Loucy (cell line): ENCODE measurements at regions not wholly inside any gene's neighbourhood (a gene's known extent, or its start where the extent isn't known, plus 50 kb on each side); places are given as distances from the start of the nearest gene placed in this dataset.

Experiments
- H2AFZ ChIP-seq: fragments of 200-600 bp; sonication (generic); 2 replicates; pipeline ENCODE4 v1.6.0; 2016; ENCODE audit warnings: antibody characterized with exemption, mild to moderate bottlenecking, low read length, moderate library complexity
- H3F3A ChIP-seq: fragments of 200-600 bp; 2 replicates; pipeline ENCODE4 v1.6.0; 2016; ENCODE audit warnings: antibody characterized with exemption, low read depth, mild to moderate bottlenecking
- H3K27me3 ChIP-seq: fragments of 200-600 bp; sonication (generic); 2 replicates; pipeline ENCODE4 v1.6.1; 2014; ENCODE audit warnings: low read length, mild to moderate bottlenecking; ENCODE audit not compliant: insufficient read depth, poor library complexity, severe bottlenecking
- H3K36me3 ChIP-seq: fragments of 200-600 bp; sonication (generic); 2 replicates; pipeline ENCODE4 v1.6.1; 2016; ENCODE audit warnings: low read length; ENCODE audit not compliant: insufficient read depth
- H3K4me1 ChIP-seq: fragments of 200-600 bp; sonication (generic); 2 replicates; pipeline ENCODE4 v1.5.1; 2014; ENCODE audit warnings: low read length, mild to moderate bottlenecking; ENCODE audit not compliant: insufficient read depth, poor library complexity, severe bottlenecking
- H3K4me2 ChIP-seq: fragments of 200-600 bp; sonication (generic); 2 replicates; pipeline ENCODE4 v1.6.0; 2014; ENCODE audit warnings: antibody characterized with exemption, low read length, low read depth, mild to moderate bottlenecking; ENCODE audit not compliant: poor library complexity, severe bottlenecking
- H3K4me3 ChIP-seq: fragments of 200-600 bp; sonication (generic); 2 replicates; pipeline ENCODE4 v1.5.1; 2014; ENCODE audit warnings: low read length, mild to moderate bottlenecking, mixed read lengths; ENCODE audit not compliant: poor library complexity, severe bottlenecking
- H3K79me2 ChIP-seq: fragments of 200-600 bp; sonication (generic); 2 replicates; pipeline ENCODE4 v1.6.1; 2014; ENCODE audit warnings: low read length; ENCODE audit not compliant: insufficient read depth
- H3K9ac ChIP-seq: fragments of 200-600 bp; sonication (generic); 2 replicates; pipeline ENCODE4 v1.6.0; 2014; ENCODE audit warnings: mild to moderate bottlenecking, low read depth, low read length, moderate library complexity; ENCODE audit not compliant: poor library complexity, severe bottlenecking
- H3K9me2 ChIP-seq: fragments of 200-600 bp; sonication (generic); replicated peaks from 2 replicates; pipeline ENCODE4 v1.6.1; 2016; ENCODE audit warnings: low read depth, low read length, mixed read lengths
- H3K9me3 ChIP-seq: fragments of 200-600 bp; sonication (generic); 2 replicates; pipeline ENCODE4 v1.6.1; 2014; ENCODE audit warnings: mild to moderate bottlenecking, antibody characterized with exemption, low read length, low read depth; ENCODE audit not compliant: insufficient read depth
- H4K20me1 ChIP-seq: fragments of 200-600 bp; sonication (generic); 2 replicates; pipeline ENCODE4 v1.6.0; 2014; ENCODE audit warnings: antibody characterized with exemption, low read length, mild to moderate bottlenecking; ENCODE audit not compliant: insufficient read depth, poor library complexity, severe bottlenecking
- CTCF ChIP-seq: fragments of 200-600 bp; sonication (generic); conservative IDR thresholded peaks from 2 replicates; pipeline ENCODE4 v1.5.1; 2014; ENCODE audit warnings: mild to moderate bottlenecking, antibody characterized with exemption, low read length
- EZH2phosphoT487 ChIP-seq: fragments of 200-600 bp; IDR thresholded peaks from 2 replicates; pipeline ENCODE4 v1.6.1; 2018; ENCODE audit warnings: antibody characterized with exemption, mild to moderate bottlenecking, moderate library complexity, borderline replicate concordance

DNA sequence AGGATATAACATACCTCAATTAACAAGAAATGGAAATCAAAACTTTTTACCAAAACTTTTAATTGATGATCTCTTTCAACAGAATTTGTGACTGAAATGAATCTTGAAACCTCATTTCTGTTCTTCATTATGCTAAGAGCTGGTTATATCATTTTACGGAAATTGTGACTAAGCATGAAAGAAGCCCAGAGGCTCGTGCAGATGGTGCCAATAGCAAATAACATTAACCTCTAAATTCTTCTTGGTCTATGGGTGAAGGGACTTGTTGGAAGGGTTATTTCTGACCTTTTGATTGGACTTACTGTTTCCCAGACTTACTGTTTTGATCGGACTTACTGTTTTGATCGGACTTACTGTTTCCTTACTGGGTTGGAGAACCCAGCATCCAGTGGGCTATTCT is 435.6 kb downstream of the TDRD15 start:
- TF ChIP-seq EZH2phosphoT487 (no peak), CTCF (no peak)
- no peaks in the 10 kb centered on the region for H3K9me3 ChIP-seq
- H3F3A ChIP-seq: no peaks in the 10 kb centered on the region
- H4K20me1 ChIP-seq: no peaks in the 10 kb centered on the region
- H3K9me2 ChIP-seq: no peaks in the 10 kb centered on the region
- H2AFZ ChIP-seq: no peak overlapping the region
- H3K79me2 ChIP-seq: no peaks in the 10 kb centered on the region
- no peak overlapping the region for H3K4me2 ChIP-seq
- H3K4me3 ChIP-seq: no peak overlapping the region
- H3K9ac ChIP-seq: no peak overlapping the region
- no peaks in the 10 kb centered on the region for H3K27me3 ChIP-seq
- no peaks in the 10 kb centered on the region for H3K36me3 ChIP-seq
- H3K4me1 ChIP-seq: no peaks in the 10 kb centered on the region

- Histone ChIP-seq H3K36me3 (no peaks in the 10 kb centered on the region), H3K4me3 (no peak overlapping the region), H3K9me2 (no peaks in the 10 kb centered on the region), H3F3A (no peaks in the 10 kb centered on the region), H3K4me1 (no peaks in the 10 kb centered on the region), H3K4me2 (no peak overlapping the region), H3K79me2 (no peaks in the 10 kb centered on the region), H3K9ac (no peak overlapping the region), H3K9me3 (no peaks in the 10 kb centered on the region), H2AFZ (no peak overlapping the region), H3K27me3 (no peaks in the 10 kb centered on the region), H4K20me1 (no peaks in the 10 kb centered on the region)
- TF ChIP-seq EZH2phosphoT487 (no peak), CTCF (no peak)
Observed at GRCh38 chr2:21561965-21562364, 438.2 kb downstream of the TDRD15 start.

GRCh38 chr2:21567395-21567794 is 443.6 kb downstream of the TDRD15 start:
- H3K27me3 ChIP-seq: no peaks in the 10 kb centered on the region
- no peak overlapping the region for H3K4me3 ChIP-seq
- no peaks in the 10 kb centered on the region for H4K20me1 ChIP-seq
- TF ChIP-seq CTCF (no peak), EZH2phosphoT487 (no peak)
- no peaks in the 10 kb centered on the region for H3F3A ChIP-seq
- no peak overlapping the region for H2AFZ ChIP-seq
- H3K9me2 ChIP-seq: no peaks in the 10 kb centered on the region
- H3K9ac ChIP-seq: no peak overlapping the region
- H3K4me1 ChIP-seq: no peaks in the 10 kb centered on the region
- H3K36me3 ChIP-seq: no peaks in the 10 kb centered on the region
- no peaks in the 10 kb centered on the region for H3K79me2 ChIP-seq
- no peaks in the 10 kb centered on the region for H3K9me3 ChIP-seq
- H3K4me2 ChIP-seq: no peak overlapping the region
